H9 (cell line): ENCODE measurements at regions not wholly inside any gene's neighbourhood (a gene's known extent, or its start where the extent isn't known, plus 50 kb on each side); places are given as distances from the start of the nearest gene placed in this dataset.

ENCODE experiments used
- DNase-seq: peaks from one replicate; pipeline ENCODE4 v3.0.0-alpha.2; 2017
- H2AFZ ChIP-seq: one replicate; pipeline ENCODE4 v1.6.1; 2013; ENCODE audit warnings: mild to moderate bottlenecking, low read length, control low read depth, moderate library complexity
- H2AK5ac ChIP-seq: 2 replicates; pipeline ENCODE4 v1.6.1; 2013; ENCODE audit warnings: low read length, control low read depth, mixed read lengths; ENCODE audit not compliant: insufficient read length
- H2BK120ac ChIP-seq: one replicate; pipeline ENCODE4 v1.6.1; 2013; ENCODE audit warnings: low read depth, mild to moderate bottlenecking, low read length, control low read depth, inconsistent platforms; ENCODE audit not compliant: poor library complexity, severe bottlenecking
- H2BK12ac ChIP-seq: 2 replicates; pipeline ENCODE4 v1.6.1; 2013; ENCODE audit warnings: low read length, control low read depth, mixed read lengths, low read depth; ENCODE audit not compliant: insufficient read length
- H2BK15ac ChIP-seq: 2 replicates; pipeline ENCODE4 v1.6.1; 2013; ENCODE audit warnings: low read depth, low read length, control low read depth
- H2BK20ac ChIP-seq: one replicate; pipeline ENCODE4 v1.6.1; 2013; ENCODE audit warnings: low read depth, mild to moderate bottlenecking, low read length, control low read depth, inconsistent platforms; ENCODE audit not compliant: poor library complexity, severe bottlenecking
- H2BK5ac ChIP-seq: 2 replicates; pipeline ENCODE4 v1.6.1; 2013; ENCODE audit warnings: low read length, control low read depth, mixed read lengths; ENCODE audit not compliant: insufficient read length
- H3K14ac ChIP-seq: 2 replicates; pipeline ENCODE4 v1.6.1; 2013; ENCODE audit warnings: low read length, control low read depth; ENCODE audit not compliant: insufficient read depth
- H3K18ac ChIP-seq: 2 replicates; pipeline ENCODE4 v1.6.1; 2013; ENCODE audit warnings: low read depth, mild to moderate bottlenecking, mixed read lengths, low read length, control low read depth; ENCODE audit not compliant: insufficient read length
- H3K23ac ChIP-seq: 2 replicates; pipeline ENCODE4 v1.6.1; 2013; ENCODE audit warnings: low read length, control low read depth, mixed read lengths, low read depth; ENCODE audit not compliant: insufficient read length
- H3K23me2 ChIP-seq: 2 replicates; pipeline ENCODE4 v1.6.1; 2013; ENCODE audit warnings: low read depth, mild to moderate bottlenecking, mixed read lengths, low read length, control low read depth; ENCODE audit not compliant: insufficient read length, poor library complexity, severe bottlenecking
- H3K27ac ChIP-seq: 2 replicates; pipeline ENCODE4 v1.5.1; 2013; ENCODE audit warnings: low read length, control low read depth, mixed read lengths, low read depth; ENCODE audit not compliant: insufficient read length
- H3K27me3 ChIP-seq: 2 replicates; pipeline ENCODE4 v1.6.1; 2013; ENCODE audit warnings: low read length, control low read depth, inconsistent platforms; ENCODE audit not compliant: insufficient read depth
- H3K4ac ChIP-seq: 2 replicates; pipeline ENCODE4 v1.6.1; 2013; ENCODE audit warnings: low read depth, mild to moderate bottlenecking, control low read depth, inconsistent platforms, low read length, moderate library complexity
- H3K4me1 ChIP-seq: 2 replicates; pipeline ENCODE4 v1.6.1; 2013; ENCODE audit warnings: low read length, control low read depth, inconsistent platforms; ENCODE audit not compliant: insufficient read depth
- H3K4me2 ChIP-seq: 2 replicates; pipeline ENCODE4 v1.6.1; 2013; ENCODE audit warnings: low read length, control low read depth, mixed read lengths; ENCODE audit not compliant: insufficient read length, insufficient read depth
- H3K56ac ChIP-seq: 2 replicates; pipeline ENCODE4 v1.6.1; 2013; ENCODE audit warnings: low read depth, mild to moderate bottlenecking, mixed read lengths, low read length, control low read depth; ENCODE audit not compliant: insufficient read length
- H3K79me1 ChIP-seq: 2 replicates; pipeline ENCODE4 v1.6.1; 2013; ENCODE audit warnings: low read depth, mild to moderate bottlenecking, moderate library complexity, low read length, control low read depth, inconsistent platforms; ENCODE audit not compliant: insufficient read depth, poor library complexity, severe bottlenecking
- H3K79me2 ChIP-seq: 2 replicates; pipeline ENCODE4 v1.6.1; 2013; ENCODE audit warnings: low read length, control low read depth, inconsistent platforms; ENCODE audit not compliant: insufficient read depth
- H3K9ac ChIP-seq: 2 replicates; pipeline ENCODE4 v1.6.1; 2013; ENCODE audit warnings: low read length, control low read depth, mixed read lengths; ENCODE audit not compliant: insufficient read length; ENCODE audit errors: extremely low read depth
- H3K9me3 ChIP-seq: one replicate; pipeline ENCODE4 v1.6.1; 2013; ENCODE audit warnings: low read depth, low read length, inconsistent platforms; ENCODE audit not compliant: control insufficient read depth
- H3T11ph ChIP-seq: one replicate; pipeline ENCODE4 v1.6.1; 2013; ENCODE audit warnings: mild to moderate bottlenecking, low read length, control low read depth, inconsistent platforms
- H4K20me1 ChIP-seq: one replicate; pipeline ENCODE4 v1.6.1; 2013; ENCODE audit not compliant: control insufficient read depth, insufficient read length, insufficient read depth
- H4K5ac ChIP-seq: 2 replicates; pipeline ENCODE4 v1.6.1; 2013; ENCODE audit warnings: low read depth, mild to moderate bottlenecking, mixed read lengths, low read length, control low read depth; ENCODE audit not compliant: insufficient read length
- H4K8ac ChIP-seq: replicated peaks from 2 replicates; pipeline ENCODE4 v1.6.1; 2013; ENCODE audit warnings: low read length, control low read depth, mixed read lengths, low read depth; ENCODE audit not compliant: insufficient read length
- H4K91ac ChIP-seq: 2 replicates; pipeline ENCODE4 v1.6.1; 2013; ENCODE audit warnings: low read depth, mild to moderate bottlenecking, moderate library complexity, mixed read lengths, low read length, control low read depth; ENCODE audit not compliant: insufficient read length
- H3K27ac Mint-ChIP-seq, 3 experiments: 2 replicates in 2 of 3; 3 replicates in 1 of 3; pipeline ENCODE4 v1.8.0; 2020 to 2021; ENCODE audit warnings: mixed read lengths in 3 of 3, mild to moderate bottlenecking in 1 of 3, moderate library complexity in 1 of 3
- H3K27me3 Mint-ChIP-seq: 2 replicates; pipeline ENCODE4 v1.8.0; 2021; ENCODE audit warnings: low read depth, mild to moderate bottlenecking, moderate library complexity, mixed read lengths
- H3K36me3 Mint-ChIP-seq, 3 experiments: 2 replicates in 2 of 3; 3 replicates in 1 of 3; pipeline ENCODE4 v1.8.0; 2020 to 2021; ENCODE audit warnings: low read depth in 3 of 3, mixed read lengths in 3 of 3; ENCODE audit not compliant: insufficient read depth in 1 of 3
- H3K4me1 Mint-ChIP-seq, 2 experiments: 2 replicates each; pipeline ENCODE4 v1.8.0; 2020; ENCODE audit warnings: mixed read lengths in 2 of 2
- H3K4me3 Mint-ChIP-seq, 2 experiments: 2 replicates in 1 of 2; 3 replicates in 1 of 2; pipeline ENCODE4 v1.8.0; 2020 to 2021; ENCODE audit warnings: mild to moderate bottlenecking in 2 of 2, mixed read lengths in 2 of 2, moderate library complexity in 1 of 2
- H3K9me3 Mint-ChIP-seq, 2 experiments: 2 replicates in 1 of 2; 3 replicates in 1 of 2; pipeline ENCODE4 v1.8.0; 2020; ENCODE audit warnings: mild to moderate bottlenecking in 2 of 2, mixed read lengths in 2 of 2, moderate library complexity in 1 of 2
- CTCF ChIP-seq: fragments of 200-600 bp; sonication (generic); conservative IDR thresholded peaks from 3 replicates; pipeline ENCODE4 v1.8.0; 2021; ENCODE audit warnings: antibody characterized with exemption, mild to moderate bottlenecking
- WGBS: extraction: QIAGEN DNeasy Blood & Tissue Kit; methylation state at CpG from one replicate; pipeline ENCODE4 v1.1.7; 2013; ENCODE audit warnings: missing lambda C conversion rate, low lambda C conversion rate, mixed read lengths; ENCODE audit not compliant: insufficient read length; ENCODE audit errors: extremely low coverage; 5-methylcytosine and 5-hydroxymethylcytosine counted together

GRCh38 chr6:113508249-113508648 is 348.9 kb upstream of the MARCKS start:
- no peak overlapping the region for H2BK12ac ChIP-seq
- Mint-ChIP-seq H3K9me3 (no peaks in the 10 kb centered on the region; a peak in 1 of 5 replicates), H3K27me3 (no peaks in the 10 kb centered on the region), H3K27ac (no peak overlapping the region), H3K36me3 (no peaks in the 10 kb centered on the region), H3K4me1 (no peaks in the 10 kb centered on the region), H3K4me3 (no peak overlapping the region)
- no peaks in the 10 kb centered on the region for H3K23me2 ChIP-seq
- H3K4ac ChIP-seq = no peak overlapping the region
- H4K5ac ChIP-seq = no peak overlapping the region
- no peaks in the 10 kb centered on the region for H3K4me1 ChIP-seq
- H3T11ph ChIP-seq = no peak overlapping the region
- no peak for DNase-seq
- no peak overlapping the region for H2BK20ac ChIP-seq
- TF ChIP-seq CTCF = no peak
- H4K20me1 ChIP-seq = no peaks in the 10 kb centered on the region
- no peaks in the 10 kb centered on the region for H3K9me3 ChIP-seq
- H2AFZ ChIP-seq = no peak overlapping the region
- no peaks in the 10 kb centered on the region for H3K27me3 ChIP-seq
- H3K4me2 ChIP-seq = no peak overlapping the region
- H2BK15ac ChIP-seq = no peak overlapping the region
- H2AK5ac ChIP-seq = no peak overlapping the region
- no peaks in the 10 kb centered on the region for H3K79me1 ChIP-seq
- H2BK5ac ChIP-seq = no peak overlapping the region
- no peak overlapping the region for H3K9ac ChIP-seq
- H3K23ac ChIP-seq = no peak overlapping the region
- H4K91ac ChIP-seq = no peak overlapping the region
- no peak overlapping the region for H4K8ac ChIP-seq
- H3K14ac ChIP-seq = no peak overlapping the region
- H2BK120ac ChIP-seq = no peak overlapping the region
- no peak overlapping the region for H3K18ac ChIP-seq
- H3K79me2 ChIP-seq = no peaks in the 10 kb centered on the region
- no peak overlapping the region for H3K27ac ChIP-seq
- no peak overlapping the region for H3K56ac ChIP-seq
- no CpG with 5 or more reads among the region's 3 CpGs for WGBS
